ENCODE measurements at regions not wholly inside any gene's neighbourhood (a gene's known extent, or its start where the extent isn't known, plus 50 kb on each side); places are given as distances from the start of the nearest gene placed in this dataset.

- TF ChIP-seq, protein P1, sequence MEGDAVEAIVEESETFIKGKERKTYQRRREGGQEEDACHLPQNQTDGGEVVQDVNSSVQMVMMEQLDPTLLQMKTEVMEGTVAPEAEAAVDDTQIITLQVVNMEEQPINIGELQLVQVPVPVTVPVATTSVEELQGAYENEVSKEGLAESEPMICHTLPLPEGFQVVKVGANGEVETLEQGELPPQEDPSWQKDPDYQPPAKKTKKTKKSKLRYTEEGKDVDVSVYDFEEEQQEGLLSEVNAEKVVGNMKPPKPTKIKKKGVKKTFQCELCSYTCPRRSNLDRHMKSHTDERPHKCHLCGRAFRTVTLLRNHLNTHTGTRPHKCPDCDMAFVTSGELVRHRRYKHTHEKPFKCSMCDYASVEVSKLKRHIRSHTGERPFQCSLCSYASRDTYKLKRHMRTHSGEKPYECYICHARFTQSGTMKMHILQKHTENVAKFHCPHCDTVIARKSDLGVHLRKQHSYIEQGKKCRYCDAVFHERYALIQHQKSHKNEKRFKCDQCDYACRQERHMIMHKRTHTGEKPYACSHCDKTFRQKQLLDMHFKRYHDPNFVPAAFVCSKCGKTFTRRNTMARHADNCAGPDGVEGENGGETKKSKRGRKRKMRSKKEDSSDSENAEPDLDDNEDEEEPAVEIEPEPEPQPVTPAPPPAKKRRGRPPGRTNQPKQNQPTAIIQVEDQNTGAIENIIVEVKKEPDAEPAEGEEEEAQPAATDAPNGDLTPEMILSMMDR (IDR thresholded peaks at IDR 0.05), result no peak
- no peak for TF ChIP-seq FOXJ3 (CRISPR knock-in tag; IDR thresholded peaks at IDR 0.05; ENCODE audit: borderline replicate concordance)
- no peak for TF ChIP-seq USF2 (CRISPR knock-in tag; IDR thresholded peaks at IDR 0.05)
- no peak for TF ChIP-seq PRDM15 (CRISPR knock-in tag; IDR thresholded peaks at IDR 0.05)
- TF ChIP-seq USF1 (CRISPR knock-in tag; IDR thresholded peaks at IDR 0.05), result no peak
- TF ChIP-seq, protein P2, sequence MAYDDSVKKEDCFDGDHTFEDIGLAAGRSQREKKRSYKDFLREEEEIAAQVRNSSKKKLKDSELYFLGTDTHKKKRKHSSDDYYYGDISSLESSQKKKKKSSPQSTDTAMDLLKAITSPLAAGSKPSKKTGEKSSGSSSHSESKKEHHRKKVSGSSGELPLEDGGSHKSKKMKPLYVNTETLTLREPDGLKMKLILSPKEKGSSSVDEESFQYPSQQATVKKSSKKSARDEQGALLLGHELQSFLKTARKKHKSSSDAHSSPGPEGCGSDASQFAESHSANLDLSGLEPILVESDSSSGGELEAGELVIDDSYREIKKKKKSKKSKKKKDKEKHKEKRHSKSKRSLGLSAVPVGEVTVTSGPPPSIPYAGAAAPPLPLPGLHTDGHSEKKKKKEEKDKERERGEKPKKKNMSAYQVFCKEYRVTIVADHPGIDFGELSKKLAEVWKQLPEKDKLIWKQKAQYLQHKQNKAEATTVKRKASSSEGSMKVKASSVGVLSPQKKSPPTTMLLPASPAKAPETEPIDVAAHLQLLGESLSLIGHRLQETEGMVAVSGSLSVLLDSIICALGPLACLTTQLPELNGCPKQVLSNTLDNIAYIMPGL (CRISPR knock-in tag; IDR thresholded peaks at IDR 0.05), result no peak
- TF ChIP-seq NR2C2 (CRISPR knock-in tag; IDR thresholded peaks at IDR 0.05), result no peak
- no peak for TF ChIP-seq CREB1 (CRISPR knock-in tag; IDR thresholded peaks at IDR 0.05)
- no peak for TF ChIP-seq ELF4 (CRISPR knock-in tag; IDR thresholded peaks at IDR 0.05; ENCODE audit: low read depth)
Measured at GRCh38 chr5:167259806-167260205, 1031.6 kb upstream of the WWC1 start.
